Stimulated activated CD8-positive, alpha-beta memory T cell treated with anti-CD3 and anti-CD28 coated beads, Interleukin-4, amount 100 ng/mL, for 1 hour (primary cell): ENCODE measurements at regions not wholly inside any gene's neighbourhood (a gene's known extent, or its start where the extent isn't known, plus 50 kb on each side); places are given as distances from the start of the nearest gene placed in this dataset.
"Not testable (repeated sequence)": the region's sequence is repeated elsewhere in the genome, so short reads cannot be mapped to it uniquely, and the experiment has no call there.

Source experiments
- DNase-seq, 2 donors: peaks; one replicate each; pipeline ENCODE4 v3.0.0-alpha.2; 2020; ENCODE audit warnings: low read depth in 2 of 2, low spot score in 1 of 2

- no peak for DNase-seq
These were observed 187.5 kb upstream of the HES1 start for GRCh38 chr3:193948459-193948858.

DNA sequence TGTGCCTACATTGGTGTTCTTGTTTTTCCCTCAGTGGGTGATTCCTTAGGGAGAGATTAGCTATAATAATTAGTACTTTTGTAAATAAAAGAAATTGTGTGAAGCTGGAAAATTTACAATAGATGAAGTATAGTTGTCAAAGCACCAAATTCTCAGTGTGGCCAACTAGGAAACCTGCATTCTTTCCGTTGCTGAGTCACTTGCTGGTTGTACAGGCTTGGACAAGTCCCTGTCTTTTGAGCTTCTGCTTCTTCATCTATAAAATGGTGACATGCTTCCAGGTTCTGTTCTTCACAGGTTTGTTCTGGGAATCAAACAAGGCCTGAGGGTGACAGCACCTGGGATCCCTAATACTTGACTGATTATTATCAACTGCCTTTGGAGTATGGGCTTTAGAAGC is 184.1 kb upstream of the HES1 start:
- no peak for DNase-seq

DNA sequence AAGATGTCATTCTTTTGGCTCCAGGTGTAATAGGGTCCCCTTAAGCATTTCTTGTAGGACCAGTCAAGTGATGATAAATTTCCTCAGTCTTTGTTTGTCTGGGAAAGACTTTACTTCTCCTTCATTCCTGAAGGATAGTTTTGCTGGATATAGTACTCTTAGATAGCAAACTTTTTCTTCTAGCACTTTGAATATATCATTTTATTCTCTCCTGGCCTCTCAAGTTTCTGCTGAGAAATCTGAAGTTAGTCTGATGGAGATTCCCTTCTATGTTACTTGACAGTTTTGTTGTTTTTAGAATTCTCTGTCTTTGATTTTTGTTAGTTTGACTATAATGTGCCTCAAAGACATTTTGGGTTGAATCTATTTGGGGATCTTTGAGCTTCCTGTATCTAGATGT is 181.2 kb upstream of the HES1 start:
- no peak for DNase-seq

DNA sequence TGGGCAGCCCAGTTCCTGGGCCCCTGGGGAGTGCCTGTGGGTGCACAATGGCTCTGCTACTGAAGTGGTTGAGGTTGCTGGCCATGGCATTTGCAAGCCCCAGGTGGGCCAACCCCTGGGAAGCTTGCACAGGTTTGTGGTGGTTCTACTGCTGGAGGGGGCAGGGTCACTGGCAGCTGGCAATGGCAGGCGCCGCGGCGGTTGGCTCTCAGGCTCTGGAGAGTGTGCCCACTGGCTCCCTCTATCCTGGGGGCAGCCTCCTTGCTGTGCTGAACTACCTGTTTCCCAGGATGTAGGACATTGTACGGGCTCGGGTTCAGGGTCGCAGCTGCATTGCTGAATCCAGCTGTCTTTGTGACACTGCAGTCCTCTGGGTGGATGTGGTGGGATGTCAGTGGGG is 180.2 kb upstream of the HES1 start:
- no peak for DNase-seq

DNA sequence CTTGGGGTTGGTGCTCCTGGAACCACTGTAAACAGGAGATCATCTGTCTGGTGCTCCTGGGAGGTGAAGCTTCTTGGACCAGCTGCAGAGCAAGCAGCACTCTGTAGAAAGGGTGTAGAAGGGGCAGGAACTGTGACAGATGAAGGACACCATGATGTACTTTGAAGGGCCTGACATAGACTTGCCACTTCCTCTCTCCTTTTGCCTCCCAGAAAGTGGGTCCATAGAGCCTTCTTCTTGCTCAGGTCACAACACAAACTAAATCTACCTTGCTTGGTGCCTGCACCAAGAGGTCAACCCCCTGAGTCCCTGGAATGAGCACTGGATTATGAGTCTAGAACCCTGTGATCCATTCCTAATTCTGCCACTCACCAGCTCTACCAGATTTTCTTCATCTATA is 176.1 kb upstream of the HES1 start:
- no peak for DNase-seq

GRCh38 chr3:193960487-193961274 is 175.3 kb upstream of the HES1 start:
- no peak for DNase-seq

- no peak for DNase-seq
These were observed 172.8 kb upstream of the HES1 start for GRCh38 chr3:193962986-193963685.

GRCh38 chr3:193963808-193964516 is 172.0 kb upstream of the HES1 start:
- DNase-seq, result no peak

GRCh38 chr3:193964517-193964880 is 171.4 kb upstream of the HES1 start:
- DNase-seq, result no peak

DNA sequence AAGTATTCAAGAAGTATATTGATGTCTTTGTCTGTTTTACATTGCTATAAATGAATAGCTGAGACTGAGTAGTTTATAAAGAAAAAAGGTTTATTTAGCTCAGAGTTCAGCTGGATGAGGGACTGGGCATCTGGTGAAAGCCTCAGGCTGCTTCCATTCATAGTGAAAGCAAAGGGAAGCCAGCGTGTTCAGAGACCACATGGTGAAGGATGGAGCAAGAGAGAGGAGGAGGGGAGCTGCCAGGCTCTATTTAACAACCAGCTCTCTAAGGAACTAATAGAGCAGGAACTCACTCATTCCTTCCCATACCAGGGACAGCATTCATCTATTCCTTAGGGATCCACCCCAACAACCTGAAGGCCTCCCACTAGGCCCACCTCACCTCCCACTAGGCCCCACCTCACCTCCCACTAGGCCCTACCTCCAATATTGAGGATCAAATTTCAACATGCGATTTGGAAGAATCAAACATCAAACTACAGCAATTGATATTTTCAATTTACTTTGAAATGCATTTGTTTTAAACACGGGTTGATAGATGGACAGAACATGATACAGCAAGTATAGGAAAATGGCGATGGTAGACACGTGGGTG is 167.5 kb upstream of the HES1 start:
- DNase-seq, result no peak

DNA sequence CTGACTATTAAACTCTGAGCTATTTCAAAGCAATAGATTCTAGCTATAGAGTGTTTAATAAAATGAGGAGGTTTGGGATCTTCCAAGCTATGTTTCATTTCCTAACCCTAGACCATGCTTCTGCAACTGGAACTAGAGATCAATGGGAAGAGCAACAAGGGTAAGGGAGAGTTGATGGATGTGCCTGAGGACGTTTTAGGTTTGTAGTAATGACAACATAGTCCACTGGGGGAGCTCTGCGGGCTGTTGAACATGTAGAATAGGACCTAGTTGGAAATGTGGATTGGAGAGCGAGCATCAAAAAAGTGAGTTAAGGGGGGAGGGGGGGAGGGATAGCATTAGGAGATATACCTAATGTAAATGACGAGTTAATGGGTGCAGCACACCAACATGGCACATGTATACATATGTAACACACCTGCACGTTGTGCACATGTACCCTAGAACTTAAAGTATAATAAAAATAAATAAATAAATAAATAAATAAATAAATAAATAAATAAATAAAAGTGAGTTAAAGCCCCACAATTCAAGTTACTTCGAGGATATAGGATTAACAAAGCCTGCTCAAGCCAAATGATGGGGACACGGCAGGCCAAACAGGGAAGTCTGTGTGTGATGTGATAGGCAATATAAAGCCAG is 165.7 kb upstream of the HES1 start:
- DNase-seq, result not testable (repeated sequence)

DNA sequence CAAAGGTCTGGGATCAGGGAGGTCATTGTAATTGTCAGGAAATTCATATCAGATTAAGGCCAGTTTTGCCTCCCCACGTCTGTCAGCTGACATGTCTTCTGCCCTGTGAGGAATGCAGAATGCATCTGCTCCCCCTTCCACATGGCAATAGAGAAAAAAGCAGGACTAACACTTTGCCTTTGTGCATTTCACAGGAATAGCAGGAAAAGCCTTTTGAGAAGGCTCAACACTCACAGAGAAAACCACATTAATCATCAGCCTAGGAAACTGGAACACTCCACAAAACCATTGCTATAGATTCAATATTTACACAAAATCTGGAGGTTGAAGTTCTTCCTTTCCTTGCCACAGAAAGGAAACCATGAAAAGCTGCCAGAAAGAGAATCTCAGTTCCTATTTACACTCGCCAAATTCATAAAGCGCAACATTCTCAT is 165.2 kb upstream of the HES1 start:
- no peak for DNase-seq

- DNase-seq, result no peak
These were observed 164.6 kb upstream of the HES1 start for GRCh38 chr3:193971261-193971751.

DNA sequence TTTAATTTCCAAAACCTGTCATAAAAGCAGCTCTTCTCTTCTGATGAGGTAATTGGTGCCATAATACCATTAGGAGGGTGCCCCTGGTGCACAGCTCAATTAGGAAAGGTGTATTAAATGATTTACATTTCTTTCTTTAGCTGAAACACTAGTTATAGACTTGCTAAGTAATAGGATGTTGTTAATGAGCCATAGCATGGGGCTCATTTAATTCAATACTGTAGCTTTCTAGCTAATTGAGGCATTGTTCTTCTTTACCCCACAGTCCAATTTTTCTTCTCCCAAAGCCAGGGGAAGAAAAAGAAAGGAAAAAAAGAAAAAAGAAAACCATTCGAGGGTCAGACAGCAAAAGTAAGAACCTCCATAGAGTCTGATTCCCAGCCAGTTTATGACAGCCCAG is 164.0 kb upstream of the HES1 start:
- DNase-seq, result no peak

DNA sequence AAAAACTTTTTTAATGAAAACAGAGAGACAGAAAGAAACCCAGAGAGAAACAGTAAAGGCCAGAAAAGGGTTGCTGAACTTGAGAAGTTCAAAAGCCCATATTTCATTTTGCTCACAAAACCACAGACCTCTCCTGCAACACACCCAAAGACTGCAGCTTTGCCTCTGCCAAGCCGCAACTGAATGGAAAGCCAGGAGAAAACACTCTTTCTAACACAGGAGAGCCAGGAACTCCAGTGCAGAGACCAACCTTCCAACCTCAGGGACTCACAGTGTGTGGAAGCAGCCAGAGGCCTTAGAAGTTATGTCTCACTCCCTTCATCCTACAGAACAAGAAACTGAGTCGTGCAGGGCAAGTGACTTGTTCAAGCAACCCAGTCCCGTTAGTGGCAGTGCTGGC is 163.1 kb upstream of the HES1 start:
- DNase-seq, result no peak

DNA sequence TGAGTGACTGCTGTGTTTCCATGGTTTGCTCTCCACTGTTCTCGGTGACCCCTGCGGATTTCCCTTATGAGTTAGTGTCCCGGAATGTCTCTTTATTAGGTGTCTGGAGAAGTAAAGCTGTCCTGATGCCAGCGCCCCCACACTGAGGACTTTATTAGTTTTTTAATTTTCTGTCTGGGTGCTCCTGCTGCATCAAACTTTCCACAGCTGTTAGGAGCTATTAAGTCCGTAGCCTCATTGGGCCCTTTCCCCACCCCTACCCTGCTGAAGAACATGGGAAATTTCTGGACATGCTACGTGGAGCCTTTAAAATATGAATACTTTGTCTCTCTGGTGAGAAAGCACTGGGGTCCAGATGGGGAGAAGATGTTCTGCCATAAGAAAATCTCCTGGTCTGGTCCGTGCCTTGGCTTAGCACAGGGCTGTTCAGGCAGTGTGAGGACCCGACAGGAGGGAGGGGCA is 161.7 kb upstream of the HES1 start:
- no peak for DNase-seq

GRCh38 chr3:193974671-193975535 is 161.0 kb upstream of the HES1 start:
- no peak for DNase-seq

DNA sequence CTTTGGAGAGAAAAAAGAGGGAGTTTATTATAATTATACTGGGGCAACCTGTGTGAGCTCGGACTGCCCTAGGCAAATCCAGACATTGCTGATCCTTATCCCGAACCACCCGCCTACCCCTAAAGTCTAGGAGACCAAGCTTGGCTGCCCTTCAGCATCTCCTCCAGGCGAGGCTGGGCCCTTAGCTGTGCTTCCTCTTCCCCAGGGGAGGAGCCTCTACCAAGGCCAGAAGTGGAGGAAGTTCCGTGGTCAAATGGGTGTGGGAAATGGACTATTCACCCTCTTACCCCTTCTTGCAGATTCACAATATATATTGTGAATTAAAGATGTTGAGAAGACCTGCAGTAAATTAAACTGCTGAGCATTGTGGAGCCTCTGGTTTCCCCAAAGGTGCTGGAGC is 158.3 kb upstream of the HES1 start:
- DNase-seq, result no peak

DNA sequence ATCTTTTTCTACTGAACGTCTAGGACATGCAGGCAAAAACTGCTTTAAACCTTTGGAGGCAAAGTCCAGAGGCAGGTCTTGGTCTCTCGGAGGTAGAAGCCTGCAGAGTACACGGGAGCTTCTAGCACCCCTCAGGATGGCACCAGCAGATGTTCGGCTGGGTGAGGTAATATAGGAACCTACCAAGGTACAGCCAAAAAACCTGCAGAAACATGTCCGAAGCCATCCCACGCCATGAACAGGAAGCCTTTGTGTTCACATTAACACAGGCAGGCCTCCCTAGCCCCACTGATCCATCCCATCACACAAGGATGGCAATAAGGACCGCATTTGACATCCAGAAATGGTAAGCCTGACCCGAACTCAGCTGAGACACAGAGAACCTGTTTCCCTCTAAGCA is 157.9 kb upstream of the HES1 start:
- no peak for DNase-seq

DNA sequence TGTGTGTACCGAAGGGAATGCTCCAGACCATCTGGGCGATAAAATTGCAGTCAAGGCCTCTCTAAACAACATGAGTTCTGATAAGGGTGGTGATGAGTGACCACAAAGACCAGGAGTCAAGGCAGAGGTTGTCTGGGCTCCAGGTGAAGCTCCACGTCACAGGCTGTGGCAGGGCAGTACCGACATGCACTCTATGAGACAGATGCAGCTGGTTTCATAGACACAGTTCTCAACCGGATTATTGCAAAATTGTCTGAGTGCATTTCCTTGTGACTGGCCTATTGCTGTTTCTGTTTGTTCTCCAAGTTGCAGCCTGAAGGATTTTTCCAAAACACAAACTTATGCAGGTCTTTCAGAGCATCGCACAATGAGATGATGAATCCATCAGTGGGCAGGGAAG is 157.5 kb upstream of the HES1 start:
- no peak for DNase-seq
